ENCODE measurements at regions not wholly inside any gene's neighbourhood (a gene's known extent, or its start where the extent isn't known, plus 50 kb on each side); places are given as distances from the start of the nearest gene placed in this dataset.

DNA sequence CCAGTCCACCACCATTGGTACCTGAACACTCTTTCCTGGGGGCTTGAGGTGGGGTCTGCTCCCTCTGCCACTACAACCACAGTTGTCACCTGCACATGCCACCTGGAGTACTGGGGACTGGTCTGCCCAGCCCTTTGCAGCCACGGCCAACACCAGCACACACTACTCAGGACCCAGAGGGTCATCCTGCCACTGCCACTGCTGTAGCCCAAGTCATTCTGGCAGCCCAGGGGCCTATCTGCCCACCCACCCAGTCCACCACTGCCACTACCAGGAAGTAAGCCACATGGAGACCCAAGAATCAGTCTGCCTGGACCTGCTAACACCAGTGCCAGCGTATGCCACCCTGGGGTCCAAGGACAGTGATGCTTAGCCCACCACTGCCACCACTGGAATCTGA is 302.4 kb upstream of the TRPC7 start:
- no peak for TF ChIP-seq POLR2A (IDR thresholded peaks at IDR 0.05; ENCODE audit: extremely low read depth, insufficient read length)
- TF ChIP-seq, protein P1, sequence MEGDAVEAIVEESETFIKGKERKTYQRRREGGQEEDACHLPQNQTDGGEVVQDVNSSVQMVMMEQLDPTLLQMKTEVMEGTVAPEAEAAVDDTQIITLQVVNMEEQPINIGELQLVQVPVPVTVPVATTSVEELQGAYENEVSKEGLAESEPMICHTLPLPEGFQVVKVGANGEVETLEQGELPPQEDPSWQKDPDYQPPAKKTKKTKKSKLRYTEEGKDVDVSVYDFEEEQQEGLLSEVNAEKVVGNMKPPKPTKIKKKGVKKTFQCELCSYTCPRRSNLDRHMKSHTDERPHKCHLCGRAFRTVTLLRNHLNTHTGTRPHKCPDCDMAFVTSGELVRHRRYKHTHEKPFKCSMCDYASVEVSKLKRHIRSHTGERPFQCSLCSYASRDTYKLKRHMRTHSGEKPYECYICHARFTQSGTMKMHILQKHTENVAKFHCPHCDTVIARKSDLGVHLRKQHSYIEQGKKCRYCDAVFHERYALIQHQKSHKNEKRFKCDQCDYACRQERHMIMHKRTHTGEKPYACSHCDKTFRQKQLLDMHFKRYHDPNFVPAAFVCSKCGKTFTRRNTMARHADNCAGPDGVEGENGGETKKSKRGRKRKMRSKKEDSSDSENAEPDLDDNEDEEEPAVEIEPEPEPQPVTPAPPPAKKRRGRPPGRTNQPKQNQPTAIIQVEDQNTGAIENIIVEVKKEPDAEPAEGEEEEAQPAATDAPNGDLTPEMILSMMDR (IDR thresholded peaks at IDR 0.05; ENCODE audit: low read depth, low read length) = no peak

All from NB4 (cell line).